ENCODE measurements at regions not wholly inside any gene's neighbourhood (a gene's known extent, or its start where the extent isn't known, plus 50 kb on each side); places are given as distances from the start of the nearest gene placed in this dataset.

- TF ChIP-seq, protein P1, sequence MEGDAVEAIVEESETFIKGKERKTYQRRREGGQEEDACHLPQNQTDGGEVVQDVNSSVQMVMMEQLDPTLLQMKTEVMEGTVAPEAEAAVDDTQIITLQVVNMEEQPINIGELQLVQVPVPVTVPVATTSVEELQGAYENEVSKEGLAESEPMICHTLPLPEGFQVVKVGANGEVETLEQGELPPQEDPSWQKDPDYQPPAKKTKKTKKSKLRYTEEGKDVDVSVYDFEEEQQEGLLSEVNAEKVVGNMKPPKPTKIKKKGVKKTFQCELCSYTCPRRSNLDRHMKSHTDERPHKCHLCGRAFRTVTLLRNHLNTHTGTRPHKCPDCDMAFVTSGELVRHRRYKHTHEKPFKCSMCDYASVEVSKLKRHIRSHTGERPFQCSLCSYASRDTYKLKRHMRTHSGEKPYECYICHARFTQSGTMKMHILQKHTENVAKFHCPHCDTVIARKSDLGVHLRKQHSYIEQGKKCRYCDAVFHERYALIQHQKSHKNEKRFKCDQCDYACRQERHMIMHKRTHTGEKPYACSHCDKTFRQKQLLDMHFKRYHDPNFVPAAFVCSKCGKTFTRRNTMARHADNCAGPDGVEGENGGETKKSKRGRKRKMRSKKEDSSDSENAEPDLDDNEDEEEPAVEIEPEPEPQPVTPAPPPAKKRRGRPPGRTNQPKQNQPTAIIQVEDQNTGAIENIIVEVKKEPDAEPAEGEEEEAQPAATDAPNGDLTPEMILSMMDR (conservative IDR thresholded peaks at IDR 0.05; ENCODE audit: low read depth in 2 of 2) = no peak
- no peak for TF ChIP-seq EZH2 (IDR thresholded peaks at IDR 0.05; ENCODE audit: low read depth, unreplicated experiment)
- no peak for TF ChIP-seq REST (IDR thresholded peaks at IDR 0.05; ENCODE audit: unreplicated experiment)
- TF ChIP-seq POLR2AphosphoS5 (IDR thresholded peaks at IDR 0.05; ENCODE audit: low read depth) = no peak
- TF ChIP-seq, protein P2, sequence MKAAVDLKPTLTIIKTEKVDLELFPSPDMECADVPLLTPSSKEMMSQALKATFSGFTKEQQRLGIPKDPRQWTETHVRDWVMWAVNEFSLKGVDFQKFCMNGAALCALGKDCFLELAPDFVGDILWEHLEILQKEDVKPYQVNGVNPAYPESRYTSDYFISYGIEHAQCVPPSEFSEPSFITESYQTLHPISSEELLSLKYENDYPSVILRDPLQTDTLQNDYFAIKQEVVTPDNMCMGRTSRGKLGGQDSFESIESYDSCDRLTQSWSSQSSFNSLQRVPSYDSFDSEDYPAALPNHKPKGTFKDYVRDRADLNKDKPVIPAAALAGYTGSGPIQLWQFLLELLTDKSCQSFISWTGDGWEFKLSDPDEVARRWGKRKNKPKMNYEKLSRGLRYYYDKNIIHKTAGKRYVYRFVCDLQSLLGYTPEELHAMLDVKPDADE (IDR thresholded peaks at IDR 0.05) = no peak
- no peak for TF ChIP-seq EZH2phosphoT487 (IDR thresholded peaks at IDR 0.05; ENCODE audit: unreplicated experiment)
- no peak for TF ChIP-seq CREB1 (CRISPR knock-in tag; IDR thresholded peaks at IDR 0.05; ENCODE audit: low read depth)
- TF ChIP-seq STAT1 (IDR thresholded peaks at IDR 0.05; ENCODE audit: unreplicated experiment) = no peak
- TF ChIP-seq JUNB (IDR thresholded peaks at IDR 0.05; ENCODE audit: unreplicated experiment) = no peak
Measured at GRCh38 chr5:4983701-4984100, 156.4 kb upstream of the ADAMTS16 start.

Data from GM23338 (cell line).